ENCODE measurements at regions not wholly inside any gene's neighbourhood (a gene's known extent, or its start where the extent isn't known, plus 50 kb on each side); places are given as distances from the start of the nearest gene placed in this dataset.
A peak's percentile ranks its signal among the peaks of the same experiment; 100 is the strongest.

- H3K4me1 ChIP-seq (ENCODE audit: insufficient read depth, low read length) = peaks cover 30% of the 10 kb centered on the region
- no peaks in the 10 kb centered on the region for H3K27me3 ChIP-seq (ENCODE audit: low read length)
- no peaks in the 10 kb centered on the region for H3K9me3 ChIP-seq (ENCODE audit: low read length)
- no peak overlapping the region for H2AFZ ChIP-seq (ENCODE audit: low read length)
- intact Hi-C loops (cut with micrococcal nuclease) = loop anchor here (5.0 kb wide), 1 partner anchor 32 kb away; no protein-coding TSS in a partner anchor
- H4K20me1 ChIP-seq (ENCODE audit: low read length) = no peaks in the 10 kb centered on the region
- no peak for TF ChIP-seq EZH2 (IDR thresholded peaks at IDR 0.05; ENCODE audit: low read length, unreplicated experiment)
- no peak for TF ChIP-seq EZH2phosphoT487 (IDR thresholded peaks at IDR 0.05; ENCODE audit: borderline replicate concordance, low read length)
- TF ChIP-seq, protein P1, sequence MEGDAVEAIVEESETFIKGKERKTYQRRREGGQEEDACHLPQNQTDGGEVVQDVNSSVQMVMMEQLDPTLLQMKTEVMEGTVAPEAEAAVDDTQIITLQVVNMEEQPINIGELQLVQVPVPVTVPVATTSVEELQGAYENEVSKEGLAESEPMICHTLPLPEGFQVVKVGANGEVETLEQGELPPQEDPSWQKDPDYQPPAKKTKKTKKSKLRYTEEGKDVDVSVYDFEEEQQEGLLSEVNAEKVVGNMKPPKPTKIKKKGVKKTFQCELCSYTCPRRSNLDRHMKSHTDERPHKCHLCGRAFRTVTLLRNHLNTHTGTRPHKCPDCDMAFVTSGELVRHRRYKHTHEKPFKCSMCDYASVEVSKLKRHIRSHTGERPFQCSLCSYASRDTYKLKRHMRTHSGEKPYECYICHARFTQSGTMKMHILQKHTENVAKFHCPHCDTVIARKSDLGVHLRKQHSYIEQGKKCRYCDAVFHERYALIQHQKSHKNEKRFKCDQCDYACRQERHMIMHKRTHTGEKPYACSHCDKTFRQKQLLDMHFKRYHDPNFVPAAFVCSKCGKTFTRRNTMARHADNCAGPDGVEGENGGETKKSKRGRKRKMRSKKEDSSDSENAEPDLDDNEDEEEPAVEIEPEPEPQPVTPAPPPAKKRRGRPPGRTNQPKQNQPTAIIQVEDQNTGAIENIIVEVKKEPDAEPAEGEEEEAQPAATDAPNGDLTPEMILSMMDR (conservative IDR thresholded peaks at IDR 0.05; ENCODE audit: low read depth, low read length) = no peak
- no peaks in the 10 kb centered on the region for H3K9me2 ChIP-seq (replicated peaks; ENCODE audit: low read length)
- H3K79me2 ChIP-seq (ENCODE audit: low read length) = no peaks in the 10 kb centered on the region
- H3K4me3 ChIP-seq (ENCODE audit: low read length) = no peak overlapping the region
- H3K4me2 ChIP-seq (ENCODE audit: low read length) = no peak overlapping the region
- no peaks in the 10 kb centered on the region for H3K36me3 ChIP-seq (ENCODE audit: low read depth, low read length)
- no peak overlapping the region for H3K9ac ChIP-seq (ENCODE audit: low read length)
- ATAC-seq = no peak
- H3K27ac ChIP-seq (ENCODE audit: low read length) = no peak overlapping the region
- ChIA-PET POLR2A (ENCODE audit: unreplicated experiment) (no interaction called here), CTCF (no interaction called here)
- no TSS peak for BruUV-seq (replicated peaks)
- no peak for DNase-seq
- no peaks in the 10 kb centered on the region for H3F3A ChIP-seq (ENCODE audit: low read length, unreplicated experiment)
These were observed 468.7 kb downstream of the ARHGEF28 start for GRCh38 chr5:74094782-74095108.

GRCh38 chr5:74094096-74094781, 468.2 kb downstream of the ARHGEF28 start:
- no peaks in the 10 kb centered on the region for H4K20me1 ChIP-seq (ENCODE audit: low read length)
- H3K27ac ChIP-seq (ENCODE audit: low read length) = no peak overlapping the region
- no peaks in the 10 kb centered on the region for H3K27me3 ChIP-seq (ENCODE audit: low read length)
- POLR2A ChIA-PET (ENCODE audit: unreplicated experiment) = no interaction called here
- no peak for ATAC-seq
- H3K79me2 ChIP-seq (ENCODE audit: low read length) = no peaks in the 10 kb centered on the region
- intact Hi-C loops (cut with micrococcal nuclease) = no loop called here
- H3K9me2 ChIP-seq (replicated peaks; ENCODE audit: low read length) = no peaks in the 10 kb centered on the region
- peaks cover 30% of the 10 kb centered on the region for H3K4me1 ChIP-seq (ENCODE audit: insufficient read depth, low read length)
- H2AFZ ChIP-seq (ENCODE audit: low read length) = no peak overlapping the region
- DNase-seq = peak; percentile 42
- no peak overlapping the region for H3K4me3 ChIP-seq (ENCODE audit: low read length)
- H3K9ac ChIP-seq (ENCODE audit: low read length) = no peak overlapping the region
- no peaks in the 10 kb centered on the region for H3K9me3 ChIP-seq (ENCODE audit: low read length)
- H3K36me3 ChIP-seq (ENCODE audit: low read depth, low read length) = no peaks in the 10 kb centered on the region
- no peaks in the 10 kb centered on the region for H3F3A ChIP-seq (ENCODE audit: low read length, unreplicated experiment)
- no peak overlapping the region for H3K4me2 ChIP-seq (ENCODE audit: low read length)
- CTCF ChIA-PET = no interaction called here
- TF ChIP-seq EZH2phosphoT487 (IDR thresholded peaks at IDR 0.05; ENCODE audit: borderline replicate concordance, low read length) (no peak), EZH2 (IDR thresholded peaks at IDR 0.05; ENCODE audit: low read length, unreplicated experiment) (no peak)
- TF ChIP-seq, protein P1 (conservative IDR thresholded peaks at IDR 0.05; ENCODE audit: low read depth, low read length) = no peak
- no TSS peak for BruUV-seq (replicated peaks)

DNA sequence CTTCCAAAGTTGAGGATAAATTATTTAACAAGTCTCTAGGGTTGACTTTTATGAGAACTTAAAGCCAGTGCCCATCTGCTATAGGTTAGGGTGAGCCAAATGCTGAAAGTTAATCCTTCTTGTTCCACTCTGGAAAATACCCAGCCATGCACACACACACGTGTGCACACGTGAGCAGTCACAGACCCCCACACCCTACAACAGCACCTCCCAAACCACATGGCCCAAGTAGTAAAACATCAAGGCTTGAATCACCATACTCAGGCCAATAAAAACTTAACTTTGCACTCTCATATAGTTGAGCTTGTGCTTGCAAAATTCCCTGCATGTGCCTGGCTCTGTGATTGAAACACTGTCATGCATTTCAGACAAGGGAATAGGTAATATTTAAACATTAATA, 467.6 kb downstream of the ARHGEF28 start:
- no peak overlapping the region for H3K27ac ChIP-seq (ENCODE audit: low read length)
- no peak overlapping the region for H3K4me3 ChIP-seq (ENCODE audit: low read length)
- H4K20me1 ChIP-seq (ENCODE audit: low read length) = no peaks in the 10 kb centered on the region
- ATAC-seq (no peak), DNase-seq (no peak)
- peaks cover 30% of the 10 kb centered on the region for H3K4me1 ChIP-seq (ENCODE audit: insufficient read depth, low read length)
- no peaks in the 10 kb centered on the region for H3K79me2 ChIP-seq (ENCODE audit: low read length)
- ChIA-PET POLR2A (ENCODE audit: unreplicated experiment) (no interaction called here), CTCF (no interaction called here)
- no peaks in the 10 kb centered on the region for H3K9me3 ChIP-seq (ENCODE audit: low read length)
- H3K9ac ChIP-seq (ENCODE audit: low read length) = no peak overlapping the region
- intact Hi-C loops (cut with micrococcal nuclease) = no loop called here
- no peak for TF ChIP-seq EZH2phosphoT487 (IDR thresholded peaks at IDR 0.05; ENCODE audit: borderline replicate concordance, low read length)
- no peak for TF ChIP-seq EZH2 (IDR thresholded peaks at IDR 0.05; ENCODE audit: low read length, unreplicated experiment)
- TF ChIP-seq, protein P1 (conservative IDR thresholded peaks at IDR 0.05; ENCODE audit: low read depth, low read length) = no peak
- H2AFZ ChIP-seq (ENCODE audit: low read length) = no peak overlapping the region
- H3K27me3 ChIP-seq (ENCODE audit: low read length) = no peaks in the 10 kb centered on the region
- no peaks in the 10 kb centered on the region for H3K9me2 ChIP-seq (replicated peaks; ENCODE audit: low read length)
- no peak overlapping the region for H3K4me2 ChIP-seq (ENCODE audit: low read length)
- BruUV-seq (replicated peaks) = no TSS peak
- no peaks in the 10 kb centered on the region for H3F3A ChIP-seq (ENCODE audit: low read length, unreplicated experiment)
- no peaks in the 10 kb centered on the region for H3K36me3 ChIP-seq (ENCODE audit: low read depth, low read length)
